ENCODE measurements at regions not wholly inside any gene's neighbourhood (a gene's known extent, or its start where the extent isn't known, plus 50 kb on each side); places are given as distances from the start of the nearest gene placed in this dataset.

DNA sequence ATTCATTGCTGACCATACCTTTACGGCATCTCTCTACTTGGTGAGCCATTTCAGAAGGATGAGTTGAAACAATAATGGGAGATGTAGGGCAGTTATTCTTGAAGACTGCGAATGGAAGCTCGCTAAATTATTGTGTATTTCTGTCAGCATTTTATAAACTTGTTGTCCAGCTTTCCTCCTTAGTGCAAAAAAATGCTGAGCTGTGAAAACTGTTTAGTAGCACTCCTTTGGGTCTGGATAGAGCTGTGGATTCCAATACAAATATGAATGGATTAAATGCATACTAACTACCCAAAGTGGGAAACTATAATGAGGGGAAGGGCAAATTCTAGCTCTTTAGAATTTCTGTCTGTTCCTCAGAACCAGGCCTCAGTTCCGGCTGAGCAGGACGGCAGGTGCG lies 461.6 kb downstream of the TXNL1 start:
- Histone ChIP-seq H3K36me3 (ENCODE audit: low read length) (no peaks in the 10 kb centered on the region), H3K4me3 (ENCODE audit: insufficient read depth, low read length, poor library complexity, severe bottlenecking) (no peak overlapping the region), H3K9me2 (replicated peaks; ENCODE audit: insufficient read depth, low read length) (no peaks in the 10 kb centered on the region), H4K20me1 (ENCODE audit: low read depth, low read length) (no peaks in the 10 kb centered on the region), H3K79me2 (ENCODE audit: insufficient read depth, low read length) (no peaks in the 10 kb centered on the region), H3K9me3 (ENCODE audit: insufficient read depth, low read length) (no peaks in the 10 kb centered on the region), H3K27me3 (ENCODE audit: low read length) (no peaks in the 10 kb centered on the region; the same call in 1 of the 2 replicates), H3K4me2 (ENCODE audit: low read depth, low read length, poor library complexity, severe bottlenecking) (no peak overlapping the region), H3K27ac (ENCODE audit: low read depth, low read length) (no peak overlapping the region), H3K9ac (ENCODE audit: low read length) (no peak overlapping the region), H2AFZ (ENCODE audit: low read depth, low read length, severe bottlenecking) (no peak overlapping the region), H3F3A (ENCODE audit: insufficient read depth) (no peaks in the 10 kb centered on the region)
- TF ChIP-seq EZH2phosphoT487 (conservative IDR thresholded peaks at IDR 0.05; ENCODE audit: low read length) (no peak), CTCF (IDR thresholded peaks at IDR 0.05; ENCODE audit: insufficient read depth, low read length, poor library complexity, severe bottlenecking) (no peak)

DNA sequence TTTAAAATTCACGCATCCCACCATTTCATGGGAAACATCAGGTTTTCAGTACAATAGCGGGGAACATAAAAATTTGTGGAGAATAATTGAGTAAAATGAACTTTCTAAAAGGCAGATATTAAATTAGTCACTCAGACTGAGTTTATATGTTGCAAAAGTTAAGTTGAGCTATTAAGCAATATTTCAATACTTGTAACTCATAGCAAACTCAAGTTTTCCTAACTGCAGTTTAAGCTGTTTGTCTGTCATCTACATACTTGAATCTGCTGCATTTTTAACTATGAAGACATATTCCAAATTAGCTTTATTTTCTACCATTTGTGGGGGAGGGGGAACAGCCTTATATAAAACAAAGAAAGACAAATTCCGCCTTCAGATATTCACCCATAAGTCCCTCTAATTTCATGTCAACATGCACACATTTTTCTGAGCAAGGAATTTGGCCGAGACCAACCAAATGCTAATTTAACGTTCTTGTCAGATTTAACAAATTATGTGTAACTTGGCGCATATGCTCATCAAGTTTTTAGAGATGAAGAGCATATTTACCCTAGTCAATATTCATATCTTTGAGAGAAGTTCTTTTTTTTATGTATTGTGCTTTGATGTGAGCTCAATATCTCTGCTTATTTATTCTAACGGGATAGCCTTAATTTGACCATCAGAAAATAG lies 462.9 kb downstream of the TXNL1 start:
- no peak overlapping the region for H3K9ac ChIP-seq (ENCODE audit: low read length)
- no peak overlapping the region for H3K4me3 ChIP-seq (ENCODE audit: insufficient read depth, low read length, poor library complexity, severe bottlenecking)
- no peak overlapping the region for H3K27ac ChIP-seq (ENCODE audit: low read depth, low read length)
- H3K79me2 ChIP-seq (ENCODE audit: insufficient read depth, low read length): no peaks in the 10 kb centered on the region
- H3K36me3 ChIP-seq (ENCODE audit: low read length): no peaks in the 10 kb centered on the region
- no peak overlapping the region for H2AFZ ChIP-seq (ENCODE audit: low read depth, low read length, severe bottlenecking)
- no peaks in the 10 kb centered on the region for H3F3A ChIP-seq (ENCODE audit: insufficient read depth)
- no peak overlapping the region for H3K4me2 ChIP-seq (ENCODE audit: low read depth, low read length, poor library complexity, severe bottlenecking)
- H3K9me2 ChIP-seq (replicated peaks; ENCODE audit: insufficient read depth, low read length): no peaks in the 10 kb centered on the region
- H3K9me3 ChIP-seq (ENCODE audit: insufficient read depth, low read length): no peaks in the 10 kb centered on the region
- no peaks in the 10 kb centered on the region for H4K20me1 ChIP-seq (ENCODE audit: low read depth, low read length)
- TF ChIP-seq CTCF (IDR thresholded peaks at IDR 0.05; ENCODE audit: insufficient read depth, low read length, poor library complexity, severe bottlenecking) (no peak), EZH2phosphoT487 (conservative IDR thresholded peaks at IDR 0.05; ENCODE audit: low read length) (no peak)
- no peaks in the 10 kb centered on the region; the same call in 1 of the 2 replicates for H3K27me3 ChIP-seq (ENCODE audit: low read length)

DNA sequence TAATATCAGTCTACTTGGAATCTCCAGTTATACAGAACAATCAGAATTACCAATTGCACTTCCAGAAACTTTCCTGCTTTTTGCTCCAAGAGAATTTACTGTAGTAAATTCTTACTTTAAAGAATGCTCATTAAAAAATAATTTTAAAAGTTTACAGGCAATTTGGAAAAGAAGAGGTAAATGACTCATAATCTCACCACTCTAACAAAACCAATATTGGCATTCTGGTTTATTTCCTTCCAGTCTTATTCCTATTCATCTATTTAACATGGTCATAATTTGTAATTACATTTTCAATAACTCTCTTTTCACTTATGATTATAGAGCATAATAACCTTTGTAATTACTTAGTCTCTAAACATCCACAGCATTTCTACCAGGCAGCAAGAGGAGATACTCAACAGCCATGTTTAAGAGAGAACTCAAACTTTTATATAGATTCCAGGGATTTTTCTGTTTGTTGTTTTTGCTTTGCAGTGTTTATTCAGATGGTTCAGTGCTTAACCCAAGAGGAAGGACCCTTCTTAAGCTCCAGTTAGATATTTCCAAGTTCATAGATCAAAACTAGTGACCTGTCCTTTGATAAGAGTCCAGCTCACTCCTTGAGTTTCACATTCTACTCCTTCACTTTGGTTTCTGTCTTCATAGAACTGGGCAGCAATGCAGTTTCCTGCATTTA lies 464.7 kb downstream of the TXNL1 start:
- Histone ChIP-seq H3K27me3 (ENCODE audit: low read length) (no peaks in the 10 kb centered on the region; the same call in 1 of the 2 replicates), H3K4me2 (ENCODE audit: low read depth, low read length, poor library complexity, severe bottlenecking) (no peak overlapping the region), H3F3A (ENCODE audit: insufficient read depth) (no peaks in the 10 kb centered on the region), H3K27ac (ENCODE audit: low read depth, low read length) (no peak overlapping the region), H3K4me3 (ENCODE audit: insufficient read depth, low read length, poor library complexity, severe bottlenecking) (no peak overlapping the region), H3K36me3 (ENCODE audit: low read length) (no peaks in the 10 kb centered on the region), H3K9ac (ENCODE audit: low read length) (no peak overlapping the region), H2AFZ (ENCODE audit: low read depth, low read length, severe bottlenecking) (no peak overlapping the region), H3K9me3 (ENCODE audit: insufficient read depth, low read length) (no peaks in the 10 kb centered on the region), H4K20me1 (ENCODE audit: low read depth, low read length) (no peaks in the 10 kb centered on the region), H3K79me2 (ENCODE audit: insufficient read depth, low read length) (no peaks in the 10 kb centered on the region), H3K9me2 (replicated peaks; ENCODE audit: insufficient read depth, low read length) (no peaks in the 10 kb centered on the region)
- no peak for TF ChIP-seq CTCF (IDR thresholded peaks at IDR 0.05; ENCODE audit: insufficient read depth, low read length, poor library complexity, severe bottlenecking)
- TF ChIP-seq EZH2phosphoT487 (conservative IDR thresholded peaks at IDR 0.05; ENCODE audit: low read length): no peak

All from SU-DHL-6 (cell line).